B cell (primary cell): ENCODE measurements at regions not wholly inside any gene's neighbourhood (a gene's known extent, or its start where the extent isn't known, plus 50 kb on each side); places are given as distances from the start of the nearest gene placed in this dataset.

Source experiments
- ATAC-seq: fragments of 200-7000 bp; cut with Tn5 transposase; one replicate; pipeline ENCODE4 v1.10.0; 2021; ENCODE audit warnings: low read depth, mild to moderate bottlenecking, moderate number of reproducible peaks, moderate library complexity
- CTCF ChIA-PET: fragments of 350-600 bp; sonication (Branson Sonifier 250); formaldehyde crosslinking; loops from one replicate; lab custom pipeline; 2021; ENCODE audit warnings: antibody characterized with exemption, inconsistent platforms; lab: Charles Lee
- POLR2A ChIA-PET: fragments of 350-600 bp; sonication (Branson Sonifier 250); formaldehyde crosslinking; loops from one replicate; lab custom pipeline; 2021; ENCODE audit warnings: antibody characterized with exemption; lab: Charles Lee
- DNase-seq: peaks from one replicate; pipeline ENCODE4 v3.0.0; 2013
- H2AFZ ChIP-seq: 2 replicates; pipeline ENCODE4 v1.6.1; 2012; ENCODE audit warnings: mild to moderate bottlenecking, low read depth, low read length; ENCODE audit not compliant: insufficient read depth, poor library complexity, severe bottlenecking
- H3K27ac ChIP-seq, 2 donors: 1 replicate in 1 of 2; 2 replicates in 1 of 2; pipeline ENCODE4 v1.5.1; 2012 to 2013; ENCODE audit warnings: low read length in 2 of 2, mild to moderate bottlenecking in 2 of 2, moderate library complexity in 1 of 2
- H3K27me3 ChIP-seq, 4 experiments: fragments of 200-600 bp in 1 of 4; sonication (generic) in 1 of 4; replicated peaks in 1 of 4; 1 replicate in 2 of 4; 2 replicates in 2 of 4; pipeline versions ENCODE4 v1.6.1 to v1.7.0; 2013 to 2016; ENCODE audit warnings: low read length in 3 of 4, mild to moderate bottlenecking in 2 of 4, mixed read lengths in 1 of 4, moderate library complexity in 1 of 4; ENCODE audit not compliant: insufficient read depth in 4 of 4, control insufficient read depth in 3 of 4; ENCODE audit errors: control extremely low read depth in 1 of 4
- H3K36me3 ChIP-seq, 2 experiments: replicated peaks in 1 of 2; 1 replicate in 1 of 2; 2 replicates in 1 of 2; pipeline versions ENCODE4 v1.6.1 to v1.7.1; 2013; ENCODE audit warnings: low read length in 1 of 2; ENCODE audit not compliant: insufficient read depth in 2 of 2, control insufficient read depth in 1 of 2; ENCODE audit errors: control extremely low read depth in 1 of 2, extremely low read depth in 1 of 2
- H3K4me1 ChIP-seq, 2 donors: fragments of 200-600 bp in 1 of 2; sonication (generic) in 1 of 2; 1 replicate in 1 of 2; 2 replicates in 1 of 2; pipeline versions ENCODE4 v1.5.1 to v1.6.1; 2013 to 2017; ENCODE audit warnings: low read length in 2 of 2; ENCODE audit not compliant: control insufficient read depth in 2 of 2, insufficient read depth in 2 of 2
- H3K4me2 ChIP-seq: replicated peaks from 2 replicates; pipeline ENCODE3; 2012; ENCODE audit warnings: mild to moderate bottlenecking, low read depth, low read length; ENCODE audit not compliant: poor library complexity, severe bottlenecking
- H3K4me3 ChIP-seq, 5 experiments: fragments of 200-600 bp in 1 of 5; sonication (generic) in 1 of 5; 1 replicate in 3 of 5; 2 replicates in 2 of 5; pipeline versions ENCODE4 v1.5.1 to v1.7.0; 2011 to 2016; ENCODE audit warnings: low read length in 4 of 5, mild to moderate bottlenecking in 4 of 5, low read depth in 2 of 5, control low read depth in 1 of 5, moderate library complexity in 1 of 5; ENCODE audit not compliant: insufficient read depth in 1 of 5; ENCODE audit errors: control extremely low read depth in 1 of 5, extremely low read depth in 1 of 5
- H3K79me2 ChIP-seq: fragments of 200-600 bp; sonication (generic); one replicate; pipeline ENCODE4 v1.6.0; 2016; ENCODE audit warnings: low read length; ENCODE audit not compliant: control insufficient read depth, insufficient read depth
- H3K9ac ChIP-seq: fragments of 200-600 bp; sonication (generic); 2 replicates; pipeline ENCODE4 v1.6.1; 2017; ENCODE audit warnings: mild to moderate bottlenecking, low read length, moderate library complexity
- H3K9me3 ChIP-seq, 3 donors: one replicate each; pipeline versions ENCODE4 v1.6.1 to v1.7.1; 2013; ENCODE audit warnings: low read length in 2 of 3; ENCODE audit not compliant: control insufficient read depth in 2 of 3, insufficient read depth in 1 of 3; ENCODE audit errors: control extremely low read depth in 1 of 3
- H4K20me1 ChIP-seq: 2 replicates; pipeline ENCODE4 v1.6.0; 2012; ENCODE audit warnings: mild to moderate bottlenecking, low read length; ENCODE audit not compliant: insufficient read depth, control insufficient read depth, poor library complexity, severe bottlenecking
- H3K27ac Mint-ChIP-seq: one replicate; pipeline ENCODE4 v1.8.0; 2021; ENCODE audit warnings: mixed read lengths
- H3K27me3 Mint-ChIP-seq: one replicate; pipeline ENCODE4 v1.8.0; 2021; ENCODE audit warnings: mixed read lengths
- H3K4me1 Mint-ChIP-seq: one replicate; pipeline ENCODE4 v1.8.0; 2021; ENCODE audit warnings: mixed read lengths
- H3K4me3 Mint-ChIP-seq: one replicate; pipeline ENCODE4 v1.8.0; 2021; ENCODE audit warnings: mixed read lengths
- H3K9me3 Mint-ChIP-seq: one replicate; pipeline ENCODE4 v1.8.0; 2022; ENCODE audit warnings: mixed read lengths; ENCODE audit not compliant: insufficient read depth
- EZH2 ChIP-seq: IDR thresholded peaks from 2 replicates; pipeline ENCODE4 v1.6.1; 2012; ENCODE audit warnings: borderline replicate concordance, low read depth, mild to moderate bottlenecking, moderate library complexity, low read length; ENCODE audit not compliant: insufficient read depth, poor library complexity, severe bottlenecking
- WGBS: methylation state at CpG from one replicate; pipeline ENCODE4 v1.1.5; 2013; ENCODE audit warnings: missing lambda C conversion rate; ENCODE audit not compliant: insufficient coverage; 5-methylcytosine and 5-hydroxymethylcytosine counted together
- intact Hi-C: fragments of 100-400 bp; cut with micrococcal nuclease; formaldehyde crosslinking; loops from one replicate; pipeline ENCODE4 v1.10.0; 2022
- TF ChIP-seq, protein P1 (sequence below): fragments of 200-600 bp; IDR thresholded peaks from one replicate; pipeline ENCODE4 v1.8.0; 2022; ENCODE audit warnings: antibody characterized with exemption, mild to moderate bottlenecking

DNA sequence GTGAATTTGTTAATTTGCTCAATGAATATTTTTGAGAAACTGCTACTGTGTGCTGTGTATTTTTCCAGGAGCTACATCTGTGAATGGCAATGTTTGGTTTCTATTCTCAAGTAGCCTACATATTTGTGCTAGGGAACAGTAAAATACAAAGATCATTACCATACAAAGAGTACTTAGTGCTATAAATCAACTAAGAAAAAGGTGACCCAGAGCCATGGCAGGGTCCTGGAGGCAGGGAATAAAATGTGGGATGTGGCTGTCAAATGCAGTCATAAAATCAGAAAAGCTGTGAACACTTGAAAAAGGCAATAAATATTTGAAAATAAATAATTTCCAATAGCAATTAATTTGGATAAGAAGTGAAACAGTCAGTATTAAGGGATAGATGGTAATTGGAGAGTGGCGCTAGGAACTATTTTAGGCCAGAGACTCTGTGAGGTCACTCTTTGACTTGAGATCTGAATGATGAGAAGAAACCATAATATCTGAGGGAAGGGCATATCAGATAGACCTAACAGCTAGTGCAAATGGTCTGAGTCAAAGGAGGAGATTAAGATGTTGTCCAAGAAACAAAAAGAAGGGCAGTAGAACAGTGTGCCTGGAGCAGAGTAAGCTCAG, 98.8 kb downstream of the MANEA start:
- no peaks in the 10 kb centered on the region for H3K27me3 ChIP-seq
- no peak overlapping the region for H3K4me2 ChIP-seq
- no peak overlapping the region for H3K9ac ChIP-seq
- CTCF ChIA-PET = no interaction called here
- DNase-seq (no peak), ATAC-seq (no peak)
- Mint-ChIP-seq H3K27ac (no peak overlapping the region), H3K4me3 (no peak overlapping the region), H3K27me3 (no peaks in the 10 kb centered on the region), H3K9me3 (no peaks in the 10 kb centered on the region), H3K4me1 (no peaks in the 10 kb centered on the region)
- WGBS = 100% methylated on average over 1 of the region's 1 CpG
- no peaks in the 10 kb centered on the region for H4K20me1 ChIP-seq
- no peaks in the 10 kb centered on the region for H3K36me3 ChIP-seq
- no peak overlapping the region for H2AFZ ChIP-seq
- no peaks in the 10 kb centered on the region for H3K9me3 ChIP-seq
- no peaks in the 10 kb centered on the region for H3K4me1 ChIP-seq
- intact Hi-C loops = no loop called here
- no peak overlapping the region for H3K27ac ChIP-seq
- POLR2A ChIA-PET = no interaction called here
- H3K4me3 ChIP-seq = no peak overlapping the region
- H3K79me2 ChIP-seq = no peaks in the 10 kb centered on the region
- no peak for TF ChIP-seq EZH2
- TF ChIP-seq, protein P1, sequence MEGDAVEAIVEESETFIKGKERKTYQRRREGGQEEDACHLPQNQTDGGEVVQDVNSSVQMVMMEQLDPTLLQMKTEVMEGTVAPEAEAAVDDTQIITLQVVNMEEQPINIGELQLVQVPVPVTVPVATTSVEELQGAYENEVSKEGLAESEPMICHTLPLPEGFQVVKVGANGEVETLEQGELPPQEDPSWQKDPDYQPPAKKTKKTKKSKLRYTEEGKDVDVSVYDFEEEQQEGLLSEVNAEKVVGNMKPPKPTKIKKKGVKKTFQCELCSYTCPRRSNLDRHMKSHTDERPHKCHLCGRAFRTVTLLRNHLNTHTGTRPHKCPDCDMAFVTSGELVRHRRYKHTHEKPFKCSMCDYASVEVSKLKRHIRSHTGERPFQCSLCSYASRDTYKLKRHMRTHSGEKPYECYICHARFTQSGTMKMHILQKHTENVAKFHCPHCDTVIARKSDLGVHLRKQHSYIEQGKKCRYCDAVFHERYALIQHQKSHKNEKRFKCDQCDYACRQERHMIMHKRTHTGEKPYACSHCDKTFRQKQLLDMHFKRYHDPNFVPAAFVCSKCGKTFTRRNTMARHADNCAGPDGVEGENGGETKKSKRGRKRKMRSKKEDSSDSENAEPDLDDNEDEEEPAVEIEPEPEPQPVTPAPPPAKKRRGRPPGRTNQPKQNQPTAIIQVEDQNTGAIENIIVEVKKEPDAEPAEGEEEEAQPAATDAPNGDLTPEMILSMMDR = no peak

DNA sequence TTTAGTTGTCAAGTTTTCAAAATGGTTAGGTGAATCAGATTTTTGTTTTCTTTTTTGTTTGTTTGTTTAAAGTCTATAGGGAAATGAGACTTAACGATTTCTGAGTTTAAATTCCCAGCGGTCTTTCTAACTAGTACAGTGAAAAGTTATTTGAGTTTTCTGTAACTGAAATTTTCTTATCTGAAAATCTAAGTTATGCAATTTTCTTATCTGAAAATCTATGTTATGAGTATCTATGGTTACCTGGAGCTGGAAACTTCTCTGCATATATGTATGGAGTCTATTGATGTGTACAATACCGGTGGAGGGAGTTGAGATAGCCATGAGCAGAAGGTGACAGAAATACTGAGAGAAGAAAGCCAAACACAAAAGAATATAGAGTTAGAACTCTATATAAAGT, 102.6 kb downstream of the MANEA start:
- Histone ChIP-seq H3K4me1 (no peaks in the 10 kb centered on the region), H3K9me3 (no peaks in the 10 kb centered on the region), H3K27ac (no peak overlapping the region), H3K27me3 (no peaks in the 10 kb centered on the region), H3K36me3 (no peaks in the 10 kb centered on the region), H3K9ac (no peak overlapping the region), H2AFZ (no peak overlapping the region), H3K4me3 (no peak overlapping the region), H3K4me2 (no peak overlapping the region), H4K20me1 (no peaks in the 10 kb centered on the region), H3K79me2 (no peaks in the 10 kb centered on the region)
- Mint-ChIP-seq H3K27me3 (no peaks in the 10 kb centered on the region), H3K4me1 (no peaks in the 10 kb centered on the region), H3K9me3 (no peaks in the 10 kb centered on the region), H3K27ac (no peak overlapping the region), H3K4me3 (no peak overlapping the region)
- intact Hi-C loops = no loop called here
- ChIA-PET CTCF (no interaction called here), POLR2A (no interaction called here)
- DNase-seq (no peak), ATAC-seq (no peak)
- no CpG with 5 or more reads among the region's 3 CpGs for WGBS
- TF ChIP-seq EZH2 = no peak
- TF ChIP-seq, protein P1 = no peak
